Nephron progenitor cell (in vitro differentiated cells): ENCODE measurements at regions not wholly inside any gene's neighbourhood (a gene's known extent, or its start where the extent isn't known, plus 50 kb on each side); places are given as distances from the start of the nearest gene placed in this dataset.

Experiments
- DNase-seq: peaks from one replicate; pipeline ENCODE4 v3.0.0; 2021
- H3K27ac Mint-ChIP-seq: 2 replicates; pipeline ENCODE4 v1.8.0; 2021; ENCODE audit warnings: mild to moderate bottlenecking, moderate library complexity, mixed read lengths
- H3K27me3 Mint-ChIP-seq: 2 replicates; pipeline ENCODE4 v1.8.0; 2021; ENCODE audit warnings: mild to moderate bottlenecking, low read depth, mixed read lengths; ENCODE audit not compliant: poor library complexity
- H3K36me3 Mint-ChIP-seq: 2 replicates; pipeline ENCODE4 v1.8.0; 2021; ENCODE audit warnings: low read depth, mixed read lengths
- H3K4me1 Mint-ChIP-seq: 2 replicates; pipeline ENCODE4 v1.8.0; 2021; ENCODE audit warnings: mixed read lengths
- H3K4me3 Mint-ChIP-seq: 2 replicates; pipeline ENCODE4 v1.8.0; 2021; ENCODE audit warnings: mild to moderate bottlenecking, moderate library complexity, mixed read lengths
- H3K9me3 Mint-ChIP-seq: 2 replicates; pipeline ENCODE4 v1.8.0; 2021; ENCODE audit warnings: mild to moderate bottlenecking, moderate library complexity, mixed read lengths
- CTCF ChIP-seq: fragments of 200-600 bp; sonication (generic); IDR thresholded peaks from 2 replicates; pipeline ENCODE4 v1.5.0; 2021; ENCODE audit warnings: antibody characterized with exemption

DNA sequence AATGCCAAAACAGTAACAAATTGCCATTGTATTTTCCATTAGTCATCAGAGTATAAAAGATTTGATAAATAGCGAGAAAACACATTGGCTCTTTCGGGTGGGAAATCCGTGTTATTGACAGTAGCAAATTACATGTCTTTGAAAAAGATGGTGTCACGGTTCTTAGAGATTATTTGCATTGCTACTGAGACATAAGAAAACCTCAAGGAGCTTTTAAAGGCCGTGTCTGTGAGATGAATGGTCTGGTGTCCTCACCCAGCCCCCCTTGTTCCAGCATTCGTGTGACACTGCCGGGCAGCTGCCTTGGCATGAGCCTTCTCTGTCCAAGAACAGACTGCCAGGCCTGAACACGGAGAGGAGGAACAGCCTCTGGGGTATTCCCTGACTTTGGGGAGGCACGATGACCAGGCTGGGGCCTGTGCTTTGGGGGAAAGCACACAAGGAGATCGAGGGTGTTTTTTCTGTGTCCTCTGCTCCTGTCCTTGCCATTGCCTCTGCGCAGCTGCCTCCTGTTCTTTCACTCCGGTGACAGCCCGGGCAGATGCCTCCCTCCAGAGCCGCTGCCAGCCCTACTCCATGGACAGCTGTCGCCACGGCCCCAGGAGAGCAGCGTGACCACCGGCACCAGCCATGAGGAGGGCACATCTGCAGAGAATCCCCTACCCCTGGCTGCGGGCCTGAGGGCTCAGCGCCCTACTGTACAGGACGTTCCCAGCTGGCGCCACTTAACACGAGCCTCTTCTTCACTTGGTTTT lies 167.7 kb upstream of the CDYL start:
- H3K36me3 Mint-ChIP-seq, result no peaks in the 10 kb centered on the region
- H3K9me3 Mint-ChIP-seq, result no peaks in the 10 kb centered on the region
- no peak overlapping the region for H3K27ac Mint-ChIP-seq
- peaks cover 65% of the 10 kb centered on the region for H3K4me1 Mint-ChIP-seq
- peaks cover 5% of the 10 kb centered on the region for H3K27me3 Mint-ChIP-seq
- no peak overlapping the region for H3K4me3 Mint-ChIP-seq
- no peak for TF ChIP-seq CTCF
- no peak for DNase-seq

- TF ChIP-seq CTCF, result no peak
- Mint-ChIP-seq H3K4me3 (no peak overlapping the region), H3K9me3 (no peaks in the 10 kb centered on the region), H3K27ac (no peak overlapping the region), H3K27me3 (peaks cover 2% of the 10 kb centered on the region), H3K36me3 (no peaks in the 10 kb centered on the region), H3K4me1 (peaks cover 63% of the 10 kb centered on the region)
- DNase-seq, result no peak
Measured at GRCh38 chr6:4607793-4608192, 168.4 kb upstream of the CDYL start.

GRCh38 chr6:4606821-4607704 lies 169.1 kb upstream of the CDYL start:
- H3K27me3 Mint-ChIP-seq, result peaks cover 2% of the 10 kb centered on the region
- no peak for TF ChIP-seq CTCF
- no peak overlapping the region for H3K27ac Mint-ChIP-seq
- H3K4me1 Mint-ChIP-seq, result peaks cover 56% of the 10 kb centered on the region
- H3K4me3 Mint-ChIP-seq, result peak overlapping the region; percentile 5
- no peak for DNase-seq
- H3K9me3 Mint-ChIP-seq, result no peaks in the 10 kb centered on the region
- no peaks in the 10 kb centered on the region for H3K36me3 Mint-ChIP-seq

GRCh38 chr6:4606016-4606415 lies 170.2 kb upstream of the CDYL start:
- Mint-ChIP-seq H3K9me3 (no peaks in the 10 kb centered on the region), H3K4me3 (no peak overlapping the region), H3K4me1 (peaks cover 45% of the 10 kb centered on the region), H3K27ac (no peak overlapping the region), H3K27me3 (peaks cover 2% of the 10 kb centered on the region), H3K36me3 (no peaks in the 10 kb centered on the region)
- no peak for DNase-seq
- no peak for TF ChIP-seq CTCF

GRCh38 chr6:4603856-4604369 lies 172.3 kb upstream of the CDYL start:
- DNase-seq, result no peak
- no peak overlapping the region for H3K27ac Mint-ChIP-seq
- H3K9me3 Mint-ChIP-seq, result peaks cover 3% of the 10 kb centered on the region
- H3K36me3 Mint-ChIP-seq, result no peaks in the 10 kb centered on the region
- H3K4me1 Mint-ChIP-seq, result peaks cover 28% of the 10 kb centered on the region
- H3K4me3 Mint-ChIP-seq, result no peak overlapping the region
- H3K27me3 Mint-ChIP-seq, result no peaks in the 10 kb centered on the region
- TF ChIP-seq CTCF, result no peak
